CD4-positive, alpha-beta memory T cell (primary cell): ENCODE measurements at regions not wholly inside any gene's neighbourhood (a gene's known extent, or its start where the extent isn't known, plus 50 kb on each side); places are given as distances from the start of the nearest gene placed in this dataset.
"Not testable (repeated sequence)": the region's sequence is repeated elsewhere in the genome, so short reads cannot be mapped to it uniquely, and the experiment has no call there.

Experiments
- CTCF ChIA-PET: fragments of 350-600 bp; sonication (Branson Sonifier 250); formaldehyde crosslinking; loops from one replicate; lab custom pipeline; 2021; ENCODE audit warnings: inconsistent platforms; ENCODE audit not compliant: partially characterized antibody; lab: Charles Lee
- POLR2A ChIA-PET: fragments of 350-600 bp; sonication (Branson Sonifier 250); formaldehyde crosslinking; loops from one replicate; lab custom pipeline; 2021; ENCODE audit not compliant: partially characterized antibody; lab: Charles Lee
- DNase-seq, 5 donors: peaks; one replicate each; pipeline versions ENCODE4 v3.0.0 to v3.0.0-alpha.2; 2020 to 2022; ENCODE audit warnings: mixed read lengths in 1 of 5
- H3K27ac ChIP-seq: one replicate; pipeline ENCODE4 v1.7.0; 2013; ENCODE audit warnings: low read depth, low read length
- H3K27me3 ChIP-seq: 2 replicates; pipeline ENCODE4 v1.7.0; 2013; ENCODE audit warnings: mild to moderate bottlenecking, low read length, moderate library complexity; ENCODE audit not compliant: insufficient read depth
- H3K36me3 ChIP-seq: 2 replicates; pipeline ENCODE4 v1.7.0; 2013; ENCODE audit warnings: mild to moderate bottlenecking, low read length, moderate library complexity; ENCODE audit not compliant: insufficient read depth
- H3K4me1 ChIP-seq: 2 replicates; pipeline ENCODE4 v1.7.0; 2013; ENCODE audit warnings: mild to moderate bottlenecking, low read length, moderate library complexity; ENCODE audit not compliant: insufficient read depth
- H3K4me3 ChIP-seq, 2 donors: one replicate each; pipeline ENCODE4 v1.7.0; 2013; ENCODE audit warnings: low read length in 2 of 2, mild to moderate bottlenecking in 1 of 2
- H3K9me3 ChIP-seq, 2 donors: one replicate each; pipeline ENCODE4 v1.7.0; 2013; ENCODE audit warnings: low read length in 2 of 2, control low read depth in 1 of 2; ENCODE audit not compliant: control insufficient read depth in 1 of 2
- H3K27ac Mint-ChIP-seq, 7 donors: one replicate each; pipeline ENCODE4 v1.8.0; 2020 to 2021; ENCODE audit warnings: mixed read lengths in 7 of 7, mild to moderate bottlenecking in 6 of 7, inconsistent platforms in 3 of 7, moderate library complexity in 3 of 7
- H3K27me3 Mint-ChIP-seq, 2 donors: one replicate each; pipeline ENCODE4 v1.8.0; 2020 to 2021; ENCODE audit warnings: mixed read lengths in 2 of 2
- H3K36me3 Mint-ChIP-seq, 2 donors: one replicate each; pipeline ENCODE4 v1.8.0; 2020 to 2021; ENCODE audit warnings: mixed read lengths in 2 of 2, inconsistent platforms in 1 of 2, mild to moderate bottlenecking in 1 of 2
- H3K4me1 Mint-ChIP-seq, 4 donors: one replicate each; pipeline ENCODE4 v1.8.0; 2020 to 2021; ENCODE audit warnings: mixed read lengths in 4 of 4, mild to moderate bottlenecking in 1 of 4
- H3K4me3 Mint-ChIP-seq, 8 donors: one replicate each; pipeline ENCODE4 v1.8.0; 2020 to 2021; ENCODE audit warnings: mixed read lengths in 8 of 8, mild to moderate bottlenecking in 7 of 8, moderate library complexity in 6 of 8, inconsistent platforms in 3 of 8
- H3K9me3 Mint-ChIP-seq, 8 donors: one replicate each; pipeline ENCODE4 v1.8.0; 2020 to 2021; ENCODE audit warnings: mixed read lengths in 8 of 8, mild to moderate bottlenecking in 5 of 8, inconsistent platforms in 3 of 8, moderate library complexity in 1 of 8
- intact Hi-C: fragments of 100-400 bp; cut with micrococcal nuclease; formaldehyde crosslinking; loops from one replicate; pipeline ENCODE4 v1.15.1; 2023

DNA sequence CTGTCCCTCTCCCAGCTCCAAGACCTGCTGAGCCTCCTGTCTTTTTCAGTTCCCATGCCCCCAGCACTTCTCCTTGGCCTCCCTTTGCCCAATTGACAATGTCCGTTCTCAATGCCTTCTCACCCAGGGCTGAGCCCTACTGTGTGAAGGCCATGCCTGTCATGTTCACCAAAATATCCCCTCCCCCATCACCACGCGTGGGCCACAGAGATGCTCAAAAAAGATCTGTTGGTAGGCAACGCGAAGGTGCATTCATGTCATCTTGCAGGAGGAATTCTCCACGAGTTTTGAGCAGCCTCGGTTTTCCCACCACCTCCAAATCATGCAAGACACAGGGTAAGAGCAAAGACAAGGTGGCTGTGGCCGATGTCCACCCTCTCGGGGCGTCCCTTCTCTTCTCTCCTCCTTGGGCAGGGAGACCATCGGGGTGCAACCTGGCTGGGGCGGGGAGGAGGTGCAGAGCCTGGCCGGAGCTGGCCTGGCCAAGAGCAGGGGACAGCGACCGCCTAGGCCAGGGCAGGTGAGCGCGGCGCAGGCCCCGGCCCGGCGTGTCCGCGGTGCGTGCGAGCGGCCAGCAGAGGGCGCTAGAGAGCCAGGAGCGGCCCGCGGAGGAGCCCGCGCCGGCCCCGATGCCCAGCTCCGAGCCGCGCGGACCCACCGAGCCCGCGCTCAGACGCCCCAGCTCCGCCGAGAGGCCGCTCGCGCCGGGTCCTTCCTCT is 56.3 kb upstream of the KRTAP5-11 start:
- H3K9me3 ChIP-seq, H3K27me3 ChIP-seq, H3K36me3 Mint-ChIP-seq, intact Hi-C loops, H3K4me3 ChIP-seq, H3K27ac ChIP-seq, H3K4me1 ChIP-seq, H3K9me3 Mint-ChIP-seq, H3K36me3 ChIP-seq, H3K4me1 Mint-ChIP-seq: not testable (repeated sequence)
- DNase-seq: peak in 4 of 5 donors; percentile 51 to 66 (median 57)
- ChIA-PET POLR2A (interaction anchor here (0.7 kb wide), 1 partner anchor 64 kb away, joined by 3 read pairs; no protein-coding TSS in a partner anchor), CTCF (interaction anchor here (0.9 kb wide), 1 partner anchor 94 kb away, joined by 3 read pairs; no protein-coding TSS in a partner anchor)
- Mint-ChIP-seq H3K27ac (peak overlapping the region in 1 of 7 donors; percentile 61), H3K27me3 (peaks cover 13 to 30% of the 10 kb centered on the region in 2 donors), H3K4me3 (peak overlapping the region in 6 of 8 donors; percentile 31 to 75 (median 68))

DNA sequence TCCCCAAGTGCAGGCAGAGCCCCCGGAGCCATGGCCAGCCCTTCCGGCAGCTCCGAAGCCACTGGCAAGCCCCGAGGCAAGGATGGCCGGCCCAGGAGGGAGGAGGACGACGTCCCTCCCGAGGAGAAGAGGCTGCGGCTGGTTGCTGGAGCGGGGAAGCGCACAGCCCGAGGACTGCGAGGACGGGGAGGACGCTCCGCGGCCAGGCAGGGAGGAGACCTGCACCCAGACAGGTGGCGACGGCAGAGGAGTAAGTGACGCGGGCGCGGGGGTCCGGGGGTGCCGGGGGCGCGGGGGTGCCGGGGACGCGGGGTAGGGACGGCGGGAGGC is 56.8 kb upstream of the KRTAP5-11 start:
- H3K36me3 ChIP-seq, H3K4me3 ChIP-seq, DNase-seq, H3K27ac Mint-ChIP-seq, H3K27me3 ChIP-seq, H3K9me3 Mint-ChIP-seq, H3K4me1 Mint-ChIP-seq, intact Hi-C loops, H3K9me3 ChIP-seq, H3K36me3 Mint-ChIP-seq, H3K27ac ChIP-seq, H3K4me1 ChIP-seq: not testable (repeated sequence)
- peaks cover 13 to 30% of the 10 kb centered on the region in 2 donors for H3K27me3 Mint-ChIP-seq
- ChIA-PET POLR2A (interaction anchor here (0.7 kb wide), 1 partner anchor 64 kb away, joined by 3 read pairs; no protein-coding TSS in a partner anchor), CTCF (interaction anchor here (0.9 kb wide), 1 partner anchor 94 kb away, joined by 3 read pairs; no protein-coding TSS in a partner anchor)
- H3K4me3 Mint-ChIP-seq: peak overlapping the region in 6 of 8 donors; percentile 29 to 65 (median 46)

DNA sequence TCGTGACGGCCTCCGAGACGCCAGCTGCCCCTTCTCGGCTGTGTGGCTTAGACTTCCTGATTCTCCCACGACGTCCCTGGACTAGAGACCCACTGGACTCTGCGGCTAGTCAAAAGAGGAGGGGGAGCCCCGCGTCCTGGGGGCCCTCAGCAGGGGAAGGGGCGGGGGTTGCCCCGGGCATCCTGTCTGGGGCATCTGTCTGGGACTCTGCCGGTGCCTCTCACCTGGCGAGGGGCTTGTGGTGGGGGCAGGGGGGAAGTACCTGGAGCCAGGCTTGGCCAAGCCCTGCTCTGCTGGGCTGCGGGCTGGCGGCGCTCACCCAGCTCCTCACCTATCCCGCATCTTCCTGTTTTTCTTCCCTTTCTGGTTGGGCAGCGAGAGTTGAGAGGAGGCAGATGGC is 57.2 kb upstream of the KRTAP5-11 start:
- intact Hi-C loops, H3K9me3 ChIP-seq, H3K4me1 Mint-ChIP-seq, H3K27ac ChIP-seq, H3K27ac Mint-ChIP-seq, H3K4me1 ChIP-seq, H3K36me3 Mint-ChIP-seq, H3K27me3 ChIP-seq, H3K9me3 Mint-ChIP-seq, H3K36me3 ChIP-seq, H3K4me3 ChIP-seq: not testable (repeated sequence)
- ChIA-PET CTCF (interaction anchor here (0.9 kb wide), 1 partner anchor 93 kb away, joined by 3 read pairs; no protein-coding TSS in a partner anchor), POLR2A (interaction anchor here (0.7 kb wide), 1 partner anchor 65 kb away, joined by 3 read pairs; no protein-coding TSS in a partner anchor)
- peak in 1 of 5 donors; percentile 7 for DNase-seq
- peaks cover 13 to 30% of the 10 kb centered on the region in 2 donors for H3K27me3 Mint-ChIP-seq
- H3K4me3 Mint-ChIP-seq: peak overlapping the region in 7 of 8 donors; percentile 42 to 79 (median 48)

DNA sequence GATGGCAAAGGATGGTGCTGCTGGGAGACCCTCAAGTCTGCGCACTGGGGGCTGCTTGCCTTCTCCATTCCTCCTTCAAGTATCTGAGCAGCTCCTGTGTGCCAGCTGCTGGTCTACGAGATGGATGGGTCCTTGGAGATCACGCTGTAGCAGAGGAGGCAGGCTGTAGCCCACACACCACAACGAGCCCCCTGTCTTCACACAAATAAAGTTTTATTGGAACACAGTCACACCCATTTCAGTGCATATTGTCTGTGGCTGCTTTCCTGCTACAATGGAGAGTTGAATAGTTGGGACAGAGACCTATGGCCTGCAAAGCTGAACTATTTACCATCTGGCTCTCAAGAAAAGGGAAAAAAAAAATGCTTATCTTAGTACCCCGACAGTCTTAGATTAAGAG is 64.4 kb upstream of the KRTAP5-11 start:
- POLR2A ChIA-PET, H3K9me3 Mint-ChIP-seq, H3K4me3 Mint-ChIP-seq, H3K36me3 Mint-ChIP-seq, H3K27me3 Mint-ChIP-seq, H3K4me1 Mint-ChIP-seq, H3K9me3 ChIP-seq, H3K27me3 ChIP-seq, H3K27ac Mint-ChIP-seq, H3K4me1 ChIP-seq, intact Hi-C loops, H3K27ac ChIP-seq, H3K4me3 ChIP-seq, H3K36me3 ChIP-seq, CTCF ChIA-PET, DNase-seq: not testable (repeated sequence)

DNA sequence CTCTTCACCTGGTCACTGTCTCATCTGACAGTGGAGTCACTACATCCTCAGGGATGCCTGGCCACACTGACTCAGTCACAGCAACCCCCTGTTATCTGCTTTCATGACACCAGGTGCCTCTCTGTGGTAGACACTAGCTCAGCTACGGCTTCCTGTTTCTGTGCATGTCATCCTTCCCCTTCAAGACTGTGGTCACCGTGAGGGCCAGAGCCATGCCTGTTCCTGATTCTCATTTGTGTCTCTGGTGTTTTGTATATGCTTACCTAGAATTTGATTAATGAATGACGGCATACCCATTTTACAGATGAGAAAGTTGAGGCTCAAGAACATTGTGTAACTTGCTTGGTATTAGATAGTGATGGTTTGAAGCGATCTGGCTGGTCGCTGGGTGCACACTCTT is 70.3 kb upstream of the KRTAP5-11 start:
- H3K27me3 Mint-ChIP-seq, H3K27ac Mint-ChIP-seq, H3K4me1 Mint-ChIP-seq, H3K36me3 ChIP-seq, CTCF ChIA-PET, H3K9me3 ChIP-seq, DNase-seq, H3K4me3 ChIP-seq, H3K27me3 ChIP-seq, H3K36me3 Mint-ChIP-seq, H3K4me3 Mint-ChIP-seq, H3K27ac ChIP-seq, H3K9me3 Mint-ChIP-seq, intact Hi-C loops, POLR2A ChIA-PET, H3K4me1 ChIP-seq: not testable (repeated sequence)

DNA sequence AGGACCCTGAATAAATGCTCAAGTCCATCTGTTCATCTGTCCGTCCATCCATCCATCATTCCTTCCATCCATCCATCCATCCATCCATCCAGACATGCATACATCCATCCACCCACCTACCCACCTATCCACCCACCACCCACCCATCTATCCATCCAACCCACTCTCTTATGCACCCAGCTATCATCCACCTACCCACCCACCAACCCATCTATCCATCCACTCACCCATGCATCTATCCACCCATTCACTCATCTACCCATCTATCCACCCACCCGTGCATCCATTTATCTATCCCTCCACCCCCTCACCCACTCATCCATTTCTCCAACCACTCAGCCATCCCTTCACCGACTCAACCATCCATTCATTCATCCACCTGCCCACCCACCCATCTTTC is 71.7 kb upstream of the KRTAP5-11 start:
- H3K36me3 Mint-ChIP-seq, H3K4me3 ChIP-seq, H3K27me3 ChIP-seq, H3K4me1 Mint-ChIP-seq, DNase-seq, H3K4me3 Mint-ChIP-seq, H3K9me3 ChIP-seq, H3K27me3 Mint-ChIP-seq, POLR2A ChIA-PET, intact Hi-C loops, H3K27ac Mint-ChIP-seq, H3K36me3 ChIP-seq, H3K27ac ChIP-seq, H3K4me1 ChIP-seq, CTCF ChIA-PET, H3K9me3 Mint-ChIP-seq: not testable (repeated sequence)

DNA sequence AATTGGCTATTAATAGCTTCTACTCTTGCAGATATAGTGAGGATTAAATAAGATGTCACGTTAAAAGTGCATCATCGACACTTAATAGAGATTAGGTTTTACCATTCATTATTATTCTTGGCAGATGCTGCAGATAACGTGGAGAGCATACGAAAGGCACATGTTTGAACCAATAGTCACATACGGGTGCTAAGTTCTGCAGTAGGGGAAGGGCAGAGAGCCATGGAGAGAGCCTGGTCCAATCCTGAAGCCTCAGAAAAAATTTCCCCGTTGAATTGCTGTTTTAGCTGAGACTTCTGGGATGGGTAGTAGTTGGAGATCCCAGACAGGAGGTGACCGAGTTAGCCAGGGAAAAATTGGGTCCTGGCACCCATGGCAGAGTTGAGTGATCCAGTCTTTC is 72.4 kb upstream of the KRTAP5-11 start:
- H3K27ac ChIP-seq, intact Hi-C loops, CTCF ChIA-PET, POLR2A ChIA-PET, H3K4me3 Mint-ChIP-seq, H3K4me1 Mint-ChIP-seq, H3K27me3 ChIP-seq, H3K9me3 ChIP-seq, H3K36me3 ChIP-seq, H3K36me3 Mint-ChIP-seq, H3K27ac Mint-ChIP-seq, H3K4me1 ChIP-seq, H3K27me3 Mint-ChIP-seq, DNase-seq, H3K4me3 ChIP-seq, H3K9me3 Mint-ChIP-seq: not testable (repeated sequence)
